Fibroblast of skin of abdomen (primary cell): ENCODE measurements at regions not wholly inside any gene's neighbourhood (a gene's known extent, or its start where the extent isn't known, plus 50 kb on each side); places are given as distances from the start of the nearest gene placed in this dataset.
A peak's percentile ranks its signal among the peaks of the same experiment; 100 is the strongest.

Experiments
- DNase-seq: peaks from one replicate; pipeline ENCODE4 v3.0.0-alpha.2; 2013

DNA sequence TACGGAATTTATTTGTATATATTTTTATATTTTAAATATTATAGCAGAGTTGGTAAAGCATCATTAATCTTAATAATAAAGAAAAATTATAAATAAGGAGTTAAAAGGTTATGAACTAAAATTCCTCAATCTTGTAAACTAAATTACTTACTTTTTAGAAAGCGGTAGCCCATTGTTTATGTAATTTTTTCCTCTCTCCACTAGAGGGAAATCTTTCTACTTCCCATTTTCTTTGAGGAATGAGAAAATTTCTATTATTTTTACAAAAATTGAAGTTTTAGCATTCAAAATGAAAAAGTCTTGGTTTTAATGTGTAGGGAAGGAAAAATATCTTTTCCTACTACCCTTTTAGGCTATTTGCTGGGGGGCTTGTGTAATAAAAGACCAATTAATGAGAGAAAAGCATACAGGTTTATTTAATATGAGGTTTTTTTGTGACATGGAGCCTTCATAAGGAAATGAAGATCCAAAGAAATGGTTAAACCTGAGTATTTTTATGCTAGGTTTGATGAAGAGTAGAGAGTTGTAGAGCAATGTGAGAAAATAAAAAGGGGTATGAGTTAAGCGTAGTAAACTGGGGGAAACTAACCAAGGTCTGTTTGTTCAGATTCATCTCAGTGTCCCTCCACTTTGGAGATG, 68.7 kb upstream of the ADAD1 start:
- DNase-seq: peak; percentile 14

DNA sequence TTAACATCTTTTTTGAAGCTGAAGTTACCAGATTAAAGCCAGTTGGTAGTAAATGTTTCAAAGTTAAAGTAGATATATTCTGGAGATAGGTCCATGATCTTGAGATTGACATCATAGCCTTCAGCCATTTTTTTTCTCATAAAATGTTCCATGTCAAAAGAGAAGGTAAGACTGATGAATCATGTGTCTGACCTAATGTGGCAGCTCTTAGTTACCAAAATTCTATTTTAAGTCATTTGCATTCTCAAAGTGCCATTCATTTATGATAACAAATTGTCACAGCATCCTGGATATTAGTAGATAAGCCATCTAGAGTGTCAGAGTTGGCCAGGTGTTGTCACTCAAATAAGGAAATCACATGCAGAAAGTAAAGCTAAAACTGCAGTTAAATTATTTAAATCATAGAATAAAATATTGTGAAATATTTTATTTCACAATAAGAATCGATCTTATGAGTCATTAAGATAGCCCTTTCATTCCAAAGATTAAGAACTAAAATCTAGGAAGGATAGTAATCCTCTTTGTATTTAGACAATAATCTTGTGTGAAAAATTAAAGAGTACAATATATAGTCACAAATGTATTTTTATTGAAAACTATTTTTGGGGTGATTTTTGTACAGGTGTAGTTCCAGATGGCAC, 65.7 kb upstream of the ADAD1 start:
- DNase-seq: no peak

DNA sequence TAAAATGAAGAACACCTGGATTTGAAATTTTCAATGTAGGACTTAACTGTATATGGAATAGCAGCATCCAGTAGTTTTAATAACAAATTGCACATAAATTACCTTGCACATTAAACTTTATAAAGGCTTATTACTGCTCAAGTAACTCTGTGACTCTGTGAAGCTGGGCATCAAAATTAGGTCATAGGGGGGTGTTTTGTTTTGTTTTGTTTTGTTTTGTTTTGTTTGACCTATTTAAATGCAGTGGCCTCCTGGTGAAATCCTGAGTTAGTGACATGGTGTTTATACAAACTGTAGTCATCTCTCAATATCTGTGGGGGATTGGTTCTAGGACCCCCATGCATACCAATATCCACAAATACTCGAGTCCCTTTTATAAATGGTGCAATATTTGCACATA, 51.9 kb upstream of the ADAD1 start:
- no peak for DNase-seq

DNA sequence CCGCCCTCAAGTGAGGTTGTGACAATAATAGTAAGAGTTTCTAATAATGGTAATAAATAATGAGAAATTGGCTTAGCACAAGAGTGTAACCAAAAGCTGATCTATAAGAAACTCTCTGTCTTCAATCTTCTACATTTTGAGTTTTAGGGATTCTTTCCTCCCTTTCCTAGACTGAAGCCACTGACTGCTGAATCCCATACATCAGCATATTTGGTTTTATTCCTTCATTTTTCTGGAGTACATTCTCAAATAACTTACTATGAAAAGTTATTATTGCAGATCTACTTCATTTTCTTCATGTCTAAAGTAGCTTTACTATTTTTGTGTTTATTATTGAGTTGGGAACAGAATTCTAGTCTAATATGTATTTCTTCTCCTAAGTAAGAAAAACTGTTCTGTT, 49.9 kb upstream of the ADAD1 start:
- no peak for DNase-seq
